Uterus (tissue), 3 donors: ENCODE measurements at regions not wholly inside any gene's neighbourhood (a gene's known extent, or its start where the extent isn't known, plus 50 kb on each side); places are given as distances from the start of the nearest gene placed in this dataset.

ENCODE experiments used
- DNase-seq, 2 donors: peaks; one replicate each; pipeline ENCODE4 v3.0.0-alpha.2; 2019 to 2020
- H3K27ac ChIP-seq, 2 donors: fragments of 200-600 bp; sonication (generic); 1 replicate in 1 of 2; 2 replicates in 1 of 2; pipeline ENCODE4 v1.5.1; 2016 to 2018
- H3K27me3 ChIP-seq, 2 donors: fragments of 200-600 bp; sonication (generic); one replicate each; pipeline ENCODE4 v1.5.1; 2018 to 2019; ENCODE audit warnings: control low read depth in 1 of 2
- H3K36me3 ChIP-seq, 2 donors: fragments of 200-600 bp; sonication (generic); one replicate each; pipeline ENCODE4 v1.5.1; 2019; ENCODE audit warnings: control low read depth in 1 of 2
- H3K4me1 ChIP-seq, 2 donors: fragments of 200-600 bp; sonication (generic); one replicate each; pipeline ENCODE4 v1.5.1; 2018 to 2019; ENCODE audit warnings: control low read depth in 1 of 2
- H3K4me3 ChIP-seq, 2 donors: fragments of 200-600 bp; sonication (generic); 1 replicate in 1 of 2; 2 replicates in 1 of 2; pipeline ENCODE4 v1.5.1; 2018 to 2019; ENCODE audit warnings: mild to moderate bottlenecking in 1 of 2
- H3K9me3 ChIP-seq, 2 donors: fragments of 200-600 bp; sonication (generic); one replicate each; pipeline ENCODE4 v1.5.1; 2019; ENCODE audit warnings: control low read depth in 1 of 2
- CTCF ChIP-seq, 4 experiments: fragments of 200-600 bp in 2 of 4; fragments of 450-650 bp in 2 of 4; sonication (generic) in 2 of 4; IDR thresholded peaks; one replicate each; pipeline ENCODE4 v1.5.1; 2016 to 2019; ENCODE audit warnings: antibody characterized with exemption in 4 of 4, mild to moderate bottlenecking in 2 of 4, moderate library complexity in 1 of 4
- POLR2A ChIP-seq, 2 donors: fragments of 450-650 bp; IDR thresholded peaks; one replicate each; pipeline ENCODE4 v1.6.1; 2016; ENCODE audit warnings: antibody characterized with exemption in 2 of 2, mild to moderate bottlenecking in 1 of 2, moderate library complexity in 1 of 2
- intact Hi-C: fragments of 100-400 bp; cut with DNase I; formaldehyde crosslinking; loops from one replicate; pipeline ENCODE4 v1.15.1; 2023; ENCODE audit warnings: low total_unique reads
- donor health status: DM: yes; HTN: yes; CAD: no.

GRCh38 chr2:239661334-239662312 lies 260.8 kb upstream of the HDAC4 start:
- peaks cover 0 to 2% of the 10 kb centered on the region in 2 donors for H3K27me3 ChIP-seq
- no peak for DNase-seq
- no peaks in the 10 kb centered on the region for H3K36me3 ChIP-seq
- H3K4me1 ChIP-seq: no peaks in the 10 kb centered on the region
- no peaks in the 10 kb centered on the region for H3K9me3 ChIP-seq
- H3K27ac ChIP-seq: no peak overlapping the region
- TF ChIP-seq CTCF (IDR thresholded peaks at IDR 0.05): no peak
- no peak for TF ChIP-seq POLR2A (IDR thresholded peaks at IDR 0.05)
- intact Hi-C loops: no loop called here
- no peak overlapping the region for H3K4me3 ChIP-seq

GRCh38 chr2:239660390-239661230 lies 259.8 kb upstream of the HDAC4 start:
- no peak for DNase-seq
- intact Hi-C loops: no loop called here

GRCh38 chr2:239657992-239658391 lies 257.2 kb upstream of the HDAC4 start:
- intact Hi-C loops: no loop called here
- Histone ChIP-seq H3K4me1 (no peaks in the 10 kb centered on the region), H3K27ac (no peak overlapping the region), H3K9me3 (no peaks in the 10 kb centered on the region), H3K4me3 (no peak overlapping the region), H3K27me3 (peaks cover 0 to 2% of the 10 kb centered on the region in 2 donors), H3K36me3 (no peaks in the 10 kb centered on the region)
- DNase-seq: no peak
- TF ChIP-seq CTCF (IDR thresholded peaks at IDR 0.05) (no peak), POLR2A (IDR thresholded peaks at IDR 0.05) (no peak)

More at GRCh38 chr2:239660390-239661230, 259.8 kb upstream of the HDAC4 start:
- TF ChIP-seq POLR2A (IDR thresholded peaks at IDR 0.05): no peak
- TF ChIP-seq CTCF (IDR thresholded peaks at IDR 0.05): no peak
- Histone ChIP-seq H3K4me3 (no peak overlapping the region), H3K27me3 (peaks cover 0 to 2% of the 10 kb centered on the region in 2 donors), H3K36me3 (no peaks in the 10 kb centered on the region), H3K27ac (no peak overlapping the region), H3K4me1 (no peaks in the 10 kb centered on the region), H3K9me3 (no peaks in the 10 kb centered on the region)

- Histone ChIP-seq H3K36me3 (no peaks in the 10 kb centered on the region), H3K4me3 (no peak overlapping the region), H3K4me1 (no peaks in the 10 kb centered on the region), H3K27me3 (peaks cover 0 to under 1% of the 10 kb centered on the region in 2 donors), H3K27ac (no peak overlapping the region), H3K9me3 (no peaks in the 10 kb centered on the region)
- no peak for DNase-seq
- intact Hi-C loops: no loop called here
- TF ChIP-seq CTCF (IDR thresholded peaks at IDR 0.05): no peak
Measured at GRCh38 chr2:239657236-239657635, 256.4 kb upstream of the HDAC4 start.
